ENCODE measurements at regions not wholly inside any gene's neighbourhood (a gene's known extent, or its start where the extent isn't known, plus 50 kb on each side); places are given as distances from the start of the nearest gene placed in this dataset.
"Not testable (repeated sequence)": the region's sequence is repeated elsewhere in the genome, so short reads cannot be mapped to it uniquely, and the experiment has no call there.

- H3K27me3 ChIP-seq (ENCODE audit: insufficient read depth, low read length) = no peaks in the 10 kb centered on the region
- H3K36me3 ChIP-seq (ENCODE audit: insufficient read depth, low read length) = no peaks in the 10 kb centered on the region
- H3K4me3 ChIP-seq (ENCODE audit: low read length) = no peak overlapping the region
- no peak overlapping the region for H3K27ac ChIP-seq (ENCODE audit: low read depth, low read length)
- H3K9me3 ChIP-seq (ENCODE audit: insufficient read depth, low read depth, low read length) = no peaks in the 10 kb centered on the region
- H3K9ac ChIP-seq (ENCODE audit: low read depth, low read length) = no peak overlapping the region
- no peaks in the 10 kb centered on the region for H3K4me1 ChIP-seq (ENCODE audit: insufficient read depth, low read length)
- 53% methylated on average over 7 of the region's 8 CpGs for WGBS
Measured at GRCh38 chrX:19193565-19193964, 71.3 kb upstream of the ADGRG2 start.

GRCh38 chrX:19194285-19195242 is 72.3 kb upstream of the ADGRG2 start:
- no peaks in the 10 kb centered on the region for H3K36me3 ChIP-seq (ENCODE audit: insufficient read depth, low read length)
- no peak overlapping the region for H3K27ac ChIP-seq (ENCODE audit: low read depth, low read length)
- H3K27me3 ChIP-seq (ENCODE audit: insufficient read depth, low read length) = no peaks in the 10 kb centered on the region
- H3K9ac ChIP-seq (ENCODE audit: low read depth, low read length) = no peak overlapping the region
- H3K9me3 ChIP-seq (ENCODE audit: insufficient read depth, low read depth, low read length) = no peaks in the 10 kb centered on the region
- WGBS = 95% methylated on average over 7 of the region's 9 CpGs
- no peaks in the 10 kb centered on the region for H3K4me1 ChIP-seq (ENCODE audit: insufficient read depth, low read length)
- H3K4me3 ChIP-seq (ENCODE audit: low read length) = no peak overlapping the region

- no peak overlapping the region for H3K27ac ChIP-seq (ENCODE audit: low read depth, low read length)
- no peak overlapping the region for H3K4me3 ChIP-seq (ENCODE audit: low read length)
- no peak overlapping the region for H3K9ac ChIP-seq (ENCODE audit: low read depth, low read length)
- H3K4me1 ChIP-seq (ENCODE audit: insufficient read depth, low read length) = no peaks in the 10 kb centered on the region
- no peaks in the 10 kb centered on the region for H3K36me3 ChIP-seq (ENCODE audit: insufficient read depth, low read length)
- WGBS = 74% methylated on average over 9 of the region's 11 CpGs
- H3K9me3 ChIP-seq (ENCODE audit: insufficient read depth, low read depth, low read length) = no peaks in the 10 kb centered on the region
- H3K27me3 ChIP-seq (ENCODE audit: insufficient read depth, low read length) = no peaks in the 10 kb centered on the region
Measured at GRCh38 chrX:19195243-19195610, 73.0 kb upstream of the ADGRG2 start.

GRCh38 chrX:19198473-19198872 is 76.2 kb upstream of the ADGRG2 start:
- Histone ChIP-seq H3K9ac (ENCODE audit: low read depth, low read length) (no peak overlapping the region), H3K9me3 (ENCODE audit: insufficient read depth, low read depth, low read length) (no peaks in the 10 kb centered on the region), H3K4me3 (ENCODE audit: low read length) (no peak overlapping the region), H3K27me3 (ENCODE audit: insufficient read depth, low read length) (no peaks in the 10 kb centered on the region), H3K27ac (ENCODE audit: low read depth, low read length) (no peak overlapping the region), H3K4me1 (ENCODE audit: insufficient read depth, low read length) (no peaks in the 10 kb centered on the region), H3K36me3 (ENCODE audit: insufficient read depth, low read length) (no peaks in the 10 kb centered on the region)
- 80% methylated on average over 1 of the region's 2 CpGs for WGBS

- no peaks in the 10 kb centered on the region for H3K36me3 ChIP-seq (ENCODE audit: insufficient read depth, low read length)
- H3K4me3 ChIP-seq (ENCODE audit: low read length) = no peak overlapping the region
- H3K27ac ChIP-seq (ENCODE audit: low read depth, low read length) = no peak overlapping the region
- H3K9ac ChIP-seq (ENCODE audit: low read depth, low read length) = no peak overlapping the region
- H3K4me1 ChIP-seq (ENCODE audit: insufficient read depth, low read length) = no peaks in the 10 kb centered on the region
- WGBS = no CpG with 5 or more reads among the region's 1 CpG
- no peaks in the 10 kb centered on the region for H3K9me3 ChIP-seq (ENCODE audit: insufficient read depth, low read depth, low read length)
- H3K27me3 ChIP-seq (ENCODE audit: insufficient read depth, low read length) = no peaks in the 10 kb centered on the region
Measured at GRCh38 chrX:19202171-19202570, 79.9 kb upstream of the ADGRG2 start.

GRCh38 chrX:19204636-19205035 is 82.4 kb upstream of the ADGRG2 start:
- Histone ChIP-seq H3K4me1 (ENCODE audit: insufficient read depth, low read length) (no peaks in the 10 kb centered on the region), H3K27ac (ENCODE audit: low read depth, low read length) (no peak overlapping the region), H3K36me3 (ENCODE audit: insufficient read depth, low read length) (no peaks in the 10 kb centered on the region), H3K9me3 (ENCODE audit: insufficient read depth, low read depth, low read length) (no peaks in the 10 kb centered on the region), H3K9ac (ENCODE audit: low read depth, low read length) (no peak overlapping the region), H3K27me3 (ENCODE audit: insufficient read depth, low read length) (no peaks in the 10 kb centered on the region), H3K4me3 (ENCODE audit: low read length) (no peak overlapping the region)
- 98% methylated on average over 5 of the region's 6 CpGs for WGBS

- Histone ChIP-seq H3K4me3 (ENCODE audit: low read length) (no peak overlapping the region), H3K27me3 (ENCODE audit: insufficient read depth, low read length) (no peaks in the 10 kb centered on the region), H3K36me3 (ENCODE audit: insufficient read depth, low read length) (no peaks in the 10 kb centered on the region), H3K4me1 (ENCODE audit: insufficient read depth, low read length) (no peaks in the 10 kb centered on the region), H3K27ac (ENCODE audit: low read depth, low read length) (no peak overlapping the region), H3K9me3 (ENCODE audit: insufficient read depth, low read depth, low read length) (no peaks in the 10 kb centered on the region), H3K9ac (ENCODE audit: low read depth, low read length) (no peak overlapping the region)
Measured at GRCh38 chrX:19212037-19212436, 89.8 kb upstream of the ADGRG2 start.

GRCh38 chrX:19213610-19214152 is 91.4 kb upstream of the ADGRG2 start:
- Histone ChIP-seq H3K27me3 (ENCODE audit: insufficient read depth, low read length) (no peaks in the 10 kb centered on the region), H3K9me3 (ENCODE audit: insufficient read depth, low read depth, low read length) (no peaks in the 10 kb centered on the region), H3K9ac (ENCODE audit: low read depth, low read length) (no peak overlapping the region), H3K4me3 (ENCODE audit: low read length) (no peak overlapping the region), H3K4me1 (ENCODE audit: insufficient read depth, low read length) (no peaks in the 10 kb centered on the region), H3K36me3 (ENCODE audit: insufficient read depth, low read length) (no peaks in the 10 kb centered on the region), H3K27ac (ENCODE audit: low read depth, low read length) (no peak overlapping the region)
- 90% methylated on average over 1 of the region's 1 CpG for WGBS

GRCh38 chrX:19214311-19214710 is 92.0 kb upstream of the ADGRG2 start:
- 84% methylated on average over 7 of the region's 7 CpGs for WGBS
- Histone ChIP-seq H3K36me3 (ENCODE audit: insufficient read depth, low read length) (no peaks in the 10 kb centered on the region), H3K9me3 (ENCODE audit: insufficient read depth, low read depth, low read length) (no peaks in the 10 kb centered on the region), H3K4me1 (ENCODE audit: insufficient read depth, low read length) (no peaks in the 10 kb centered on the region), H3K9ac (ENCODE audit: low read depth, low read length) (no peak overlapping the region), H3K4me3 (ENCODE audit: low read length) (no peak overlapping the region), H3K27me3 (ENCODE audit: insufficient read depth, low read length) (no peaks in the 10 kb centered on the region), H3K27ac (ENCODE audit: low read depth, low read length) (no peak overlapping the region)

GRCh38 chrX:19225909-19226308 is 103.6 kb upstream of the ADGRG2 start:
- no peaks in the 10 kb centered on the region for H3K4me1 ChIP-seq (ENCODE audit: insufficient read depth, low read length)

GRCh38 chrX:19229896-19230295 is 107.6 kb upstream of the ADGRG2 start:
- not testable (repeated sequence) for H3K9ac ChIP-seq (ENCODE audit: low read depth, low read length); H3K9me3 ChIP-seq (ENCODE audit: insufficient read depth, low read depth, low read length); H3K27ac ChIP-seq (ENCODE audit: low read depth, low read length); H3K4me1 ChIP-seq (ENCODE audit: insufficient read depth, low read length); H3K36me3 ChIP-seq (ENCODE audit: insufficient read depth, low read length); H3K4me3 ChIP-seq (ENCODE audit: low read length); H3K27me3 ChIP-seq (ENCODE audit: insufficient read depth, low read length)
- 100% methylated on average over 2 of the region's 4 CpGs for WGBS

More at GRCh38 chrX:19225909-19226308, 103.6 kb upstream of the ADGRG2 start:
- WGBS = 53% methylated on average over 7 of the region's 7 CpGs
- Histone ChIP-seq H3K9ac (ENCODE audit: low read depth, low read length) (no peak overlapping the region), H3K36me3 (ENCODE audit: insufficient read depth, low read length) (no peaks in the 10 kb centered on the region), H3K9me3 (ENCODE audit: insufficient read depth, low read depth, low read length) (no peaks in the 10 kb centered on the region), H3K27ac (ENCODE audit: low read depth, low read length) (no peak overlapping the region), H3K4me3 (ENCODE audit: low read length) (no peak overlapping the region), H3K27me3 (ENCODE audit: insufficient read depth, low read length) (no peaks in the 10 kb centered on the region)

Data from HUES64 (cell line).